ENCODE measurements at regions not wholly inside any gene's neighbourhood (a gene's known extent, or its start where the extent isn't known, plus 50 kb on each side); places are given as distances from the start of the nearest gene placed in this dataset.
"Not testable (repeated sequence)": the region's sequence is repeated elsewhere in the genome, so short reads cannot be mapped to it uniquely, and the experiment has no call there.

DNA sequence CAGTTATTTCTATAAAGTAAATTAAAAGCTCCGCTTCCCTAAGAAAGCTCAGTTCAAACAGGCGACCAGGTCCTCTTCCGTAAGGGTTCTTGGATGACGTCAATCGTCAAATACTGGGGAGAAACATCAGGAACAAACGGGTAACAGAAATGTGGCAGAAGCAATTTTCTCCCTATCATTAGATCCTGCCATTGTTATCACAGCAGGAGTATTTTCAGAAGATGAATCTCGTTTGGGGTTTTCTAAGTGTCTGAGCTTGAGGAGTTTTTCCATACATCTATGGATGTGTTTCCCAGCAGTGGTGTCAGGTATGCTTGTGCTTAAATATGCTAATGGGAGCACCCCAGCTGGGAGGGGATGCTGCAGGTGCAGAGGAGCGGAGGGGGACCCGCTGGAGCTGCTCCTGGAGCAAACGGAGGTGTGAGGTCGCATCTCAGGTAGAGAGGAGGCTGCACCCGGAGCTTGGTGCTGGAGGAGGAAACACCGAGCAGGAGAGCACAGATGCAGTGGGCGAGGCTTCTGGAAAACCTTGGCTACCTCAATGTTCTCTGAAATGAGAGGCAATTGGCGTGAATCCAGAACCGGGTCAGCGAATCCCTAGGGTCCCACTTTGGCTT, 795.5 kb downstream of the AACS start:
- TF ChIP-seq, protein P1, sequence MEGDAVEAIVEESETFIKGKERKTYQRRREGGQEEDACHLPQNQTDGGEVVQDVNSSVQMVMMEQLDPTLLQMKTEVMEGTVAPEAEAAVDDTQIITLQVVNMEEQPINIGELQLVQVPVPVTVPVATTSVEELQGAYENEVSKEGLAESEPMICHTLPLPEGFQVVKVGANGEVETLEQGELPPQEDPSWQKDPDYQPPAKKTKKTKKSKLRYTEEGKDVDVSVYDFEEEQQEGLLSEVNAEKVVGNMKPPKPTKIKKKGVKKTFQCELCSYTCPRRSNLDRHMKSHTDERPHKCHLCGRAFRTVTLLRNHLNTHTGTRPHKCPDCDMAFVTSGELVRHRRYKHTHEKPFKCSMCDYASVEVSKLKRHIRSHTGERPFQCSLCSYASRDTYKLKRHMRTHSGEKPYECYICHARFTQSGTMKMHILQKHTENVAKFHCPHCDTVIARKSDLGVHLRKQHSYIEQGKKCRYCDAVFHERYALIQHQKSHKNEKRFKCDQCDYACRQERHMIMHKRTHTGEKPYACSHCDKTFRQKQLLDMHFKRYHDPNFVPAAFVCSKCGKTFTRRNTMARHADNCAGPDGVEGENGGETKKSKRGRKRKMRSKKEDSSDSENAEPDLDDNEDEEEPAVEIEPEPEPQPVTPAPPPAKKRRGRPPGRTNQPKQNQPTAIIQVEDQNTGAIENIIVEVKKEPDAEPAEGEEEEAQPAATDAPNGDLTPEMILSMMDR (IDR thresholded peaks at IDR 0.05; ENCODE audit: low read depth, low read length) = no peak
- no peak overlapping the region for H3K4me3 ChIP-seq
- H3K36me3 ChIP-seq = no peaks in the 10 kb centered on the region
- H3K4me1 ChIP-seq (ENCODE audit: low read depth) = no peaks in the 10 kb centered on the region
- H3K27ac ChIP-seq = no peak overlapping the region
- no peaks in the 10 kb centered on the region for H3K27me3 ChIP-seq
- no peaks in the 10 kb centered on the region for H3K9me3 ChIP-seq (ENCODE audit: low read depth)
- no peak for DNase-seq (ENCODE audit: low read depth in 1 of 2, low spot score in 1 of 2)

DNA sequence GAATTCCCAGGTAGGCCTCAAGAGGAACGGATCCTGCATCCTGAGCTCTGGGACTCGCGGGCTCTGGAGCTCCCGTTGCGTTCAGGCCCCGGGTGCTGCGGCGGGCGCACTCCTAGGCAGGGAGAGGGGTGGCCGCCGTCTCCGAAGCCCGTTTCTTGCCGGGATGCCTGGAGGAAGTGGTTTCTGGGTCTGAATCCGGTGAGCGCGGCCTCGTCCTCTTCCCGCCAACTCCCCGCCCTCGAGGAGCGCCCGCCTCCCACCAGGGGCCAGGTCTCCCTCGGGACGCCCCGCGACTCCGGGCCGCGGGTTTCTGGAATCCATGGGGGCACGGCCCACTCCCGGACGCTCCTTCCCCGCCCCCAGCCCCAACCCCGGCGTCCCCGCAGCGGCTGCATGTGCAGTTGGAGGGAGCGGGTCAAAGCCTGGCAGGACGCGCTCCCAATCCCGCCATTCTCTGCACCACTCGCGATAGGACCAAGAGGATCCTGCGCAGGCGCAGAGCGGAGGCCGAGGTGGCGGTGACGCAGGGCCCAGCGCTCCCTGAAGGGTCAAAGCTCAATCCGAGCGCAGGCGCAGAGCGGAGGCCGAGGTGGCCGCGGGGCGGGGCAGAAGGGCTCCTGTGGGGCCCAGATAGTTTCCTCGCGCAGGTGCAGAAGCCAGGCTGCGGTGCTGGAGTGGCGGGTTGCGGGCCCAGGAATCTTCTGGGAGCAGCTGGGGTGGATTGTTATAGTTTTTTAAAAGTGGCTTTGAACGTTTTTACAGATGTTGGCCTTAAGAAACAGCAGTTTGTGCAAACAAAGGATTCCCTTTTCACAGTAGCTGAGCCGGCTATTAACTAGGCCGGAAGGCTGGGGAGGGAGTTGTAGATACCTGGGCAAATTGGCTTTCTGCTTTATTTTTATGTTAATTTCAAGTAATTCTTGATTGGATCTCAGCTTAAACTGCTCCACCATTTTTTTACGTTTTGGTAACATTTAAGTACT, 796.4 kb downstream of the AACS start:
- Histone ChIP-seq H3K36me3 (no peaks in the 10 kb centered on the region), H3K4me1 (ENCODE audit: low read depth) (no peaks in the 10 kb centered on the region), H3K9me3 (ENCODE audit: low read depth) (no peaks in the 10 kb centered on the region), H3K27ac (no peak overlapping the region), H3K27me3 (no peaks in the 10 kb centered on the region), H3K4me3 (no peak overlapping the region)
- no peak for DNase-seq (ENCODE audit: low read depth in 1 of 2, low spot score in 1 of 2)
- TF ChIP-seq, protein P1 (IDR thresholded peaks at IDR 0.05; ENCODE audit: low read depth, low read length) = no peak

DNA sequence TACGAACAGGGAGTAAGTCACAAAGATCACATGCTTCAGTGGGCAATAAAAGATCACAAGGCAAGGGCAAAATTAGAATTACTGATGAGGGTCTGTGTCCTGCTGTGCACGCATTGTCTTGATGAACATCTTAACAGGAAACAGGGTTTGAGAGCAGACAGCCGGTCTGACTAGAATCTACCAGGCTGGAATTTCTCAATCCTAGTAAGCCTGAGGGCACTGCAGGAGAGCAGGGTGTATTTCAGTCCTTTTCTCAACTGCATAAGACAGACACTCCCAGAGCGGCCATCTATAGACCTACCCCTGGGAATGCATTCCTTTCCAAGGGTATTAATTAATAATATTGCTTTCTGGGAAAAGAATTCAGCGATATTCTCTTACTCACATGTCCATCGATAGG, 800.0 kb downstream of the AACS start:
- DNase-seq (ENCODE audit: low read depth in 1 of 2, low spot score in 1 of 2); H3K27ac ChIP-seq; H3K9me3 ChIP-seq (ENCODE audit: low read depth); H3K4me3 ChIP-seq; H3K4me1 ChIP-seq (ENCODE audit: low read depth); H3K36me3 ChIP-seq; H3K27me3 ChIP-seq: not testable (repeated sequence)

DNA sequence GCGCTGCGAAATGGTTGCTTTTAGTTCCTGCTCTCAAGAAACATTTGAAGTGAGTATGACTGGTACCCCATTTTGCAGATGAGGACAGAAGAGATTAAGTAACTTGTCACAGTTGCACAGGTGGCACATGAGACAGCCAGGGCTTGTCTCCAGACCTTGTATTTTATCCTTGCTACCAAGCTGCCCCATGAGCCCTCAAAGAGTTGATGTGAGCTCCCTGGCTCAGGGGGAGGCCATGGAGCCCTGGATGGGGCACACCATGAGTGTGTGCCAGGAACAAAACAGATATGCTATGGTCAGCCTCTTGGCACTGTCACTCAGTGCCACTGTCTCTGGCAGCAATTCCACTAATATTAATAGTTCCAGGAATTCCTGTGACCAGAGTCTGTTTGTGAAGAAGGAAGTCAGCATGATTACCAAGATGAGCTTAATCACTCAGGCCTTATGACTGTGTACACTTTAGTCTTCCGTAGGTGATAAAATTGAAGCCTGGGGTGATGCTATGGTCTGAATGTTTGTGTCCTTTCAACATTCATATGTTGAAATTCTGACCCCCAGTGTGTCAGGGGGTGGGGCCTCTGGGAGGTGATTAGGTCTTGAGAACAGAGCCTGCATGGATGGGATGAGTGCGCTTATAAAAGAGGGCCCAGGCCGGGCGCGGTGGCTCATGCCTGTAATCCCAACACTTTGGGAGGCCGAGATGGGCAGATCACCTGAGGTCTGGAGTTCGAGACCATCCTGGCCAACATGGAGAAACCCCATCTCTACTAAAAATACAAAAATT, 806.8 kb downstream of the AACS start:
- H3K9me3 ChIP-seq (ENCODE audit: low read depth) = no peaks in the 10 kb centered on the region
- TF ChIP-seq, protein P1 (IDR thresholded peaks at IDR 0.05; ENCODE audit: low read depth, low read length) = no peak
- no peak for DNase-seq (ENCODE audit: low read depth in 1 of 2, low spot score in 1 of 2)
- H3K27ac ChIP-seq = no peak overlapping the region
- H3K4me3 ChIP-seq = no peak overlapping the region
- no peaks in the 10 kb centered on the region for H3K36me3 ChIP-seq
- no peaks in the 10 kb centered on the region for H3K4me1 ChIP-seq (ENCODE audit: low read depth)
- no peaks in the 10 kb centered on the region for H3K27me3 ChIP-seq

DNA sequence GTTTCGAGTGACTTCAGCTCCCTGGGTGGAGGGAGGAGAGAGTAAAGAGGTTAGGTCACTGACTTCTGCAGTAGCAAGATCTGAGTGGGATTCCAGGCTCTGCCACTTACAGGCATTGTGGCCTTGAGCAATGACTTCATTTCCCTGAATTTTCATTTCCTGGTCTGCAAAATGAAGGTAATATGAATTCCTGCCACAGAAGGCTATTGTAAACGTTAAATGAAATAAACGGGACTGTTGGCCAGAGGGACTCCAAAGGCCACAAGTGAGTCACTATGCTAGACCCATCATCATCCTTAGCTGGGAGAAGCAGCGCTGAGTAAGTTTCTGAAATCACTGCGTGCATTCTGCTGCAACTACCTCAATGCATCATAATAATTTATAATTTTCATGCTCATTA, 807.8 kb downstream of the AACS start:
- TF ChIP-seq, protein P1 (IDR thresholded peaks at IDR 0.05; ENCODE audit: low read depth, low read length) = no peak
- H3K27me3 ChIP-seq = no peaks in the 10 kb centered on the region
- H3K9me3 ChIP-seq (ENCODE audit: low read depth) = no peaks in the 10 kb centered on the region
- H3K4me1 ChIP-seq (ENCODE audit: low read depth) = no peaks in the 10 kb centered on the region
- no peaks in the 10 kb centered on the region for H3K36me3 ChIP-seq
- no peak overlapping the region for H3K27ac ChIP-seq
- no peak overlapping the region for H3K4me3 ChIP-seq
- DNase-seq (ENCODE audit: low read depth in 1 of 2, low spot score in 1 of 2) = no peak
